SK-N-SH (cell line): ENCODE measurements at regions not wholly inside any gene's neighbourhood (a gene's known extent, or its start where the extent isn't known, plus 50 kb on each side); places are given as distances from the start of the nearest gene placed in this dataset.

Experiments used
- CTCF ChIA-PET: fragments of 300-600, 350-600 bp; formaldehyde crosslinking; extraction: SDS; loops from one replicate; lab custom pipeline; 2021; lab: Yijun Ruan, JAX
- POLR2A ChIA-PET: fragments of 350-600 bp; sonication (Branson Sonifier 250); formaldehyde crosslinking; extraction: SDS; loops from one replicate; lab custom pipeline; 2020; ENCODE audit warnings: antibody characterized with exemption, inconsistent platforms; lab: Yijun Ruan, JAX
- DNase-seq: peaks from one replicate; pipeline ENCODE4 v3.0.0; 2012
- H2AFZ ChIP-seq: fragments of 200-600 bp; sonication (generic); 2 replicates; pipeline ENCODE4 v1.8.1; 2016; ENCODE audit warnings: antibody characterized with exemption, mild to moderate bottlenecking, low read depth
- H3F3A ChIP-seq: fragments of 200-600 bp; sonication (generic); replicated peaks from 2 replicates; pipeline ENCODE3; 2016; ENCODE audit warnings: antibody characterized with exemption, mild to moderate bottlenecking; ENCODE audit not compliant: insufficient read depth
- H3K27ac ChIP-seq, 2 experiments: fragments of 200-500 bp in 1 of 2; fragments of 200-600 bp in 1 of 2; sonication (Bioruptor generic) in 1 of 2; sonication (generic), shearing (Covaris generic) in 1 of 2; 2 replicates each; pipeline versions ENCODE4 v1.5.1 to v1.6.1; 2014 to 2016; ENCODE audit warnings: low read depth in 2 of 2, inconsistent platforms in 1 of 2, low read length in 1 of 2, mild to moderate bottlenecking in 1 of 2, mixed read lengths in 1 of 2
- H3K27me3 ChIP-seq: fragments of 200-600 bp; sonication (generic), shearing (Covaris generic); 2 replicates; pipeline ENCODE4 v1.6.1; 2016; ENCODE audit warnings: mixed run types; ENCODE audit not compliant: insufficient read depth
- H3K36me3 ChIP-seq, 2 experiments: fragments of 200-500 bp in 1 of 2; fragments of 200-600 bp in 1 of 2; sonication (Bioruptor generic) in 1 of 2; sonication (generic) in 1 of 2; replicated peaks in 1 of 2; 2 replicates each; pipeline versions ENCODE3 to v1.5.1; 2014 to 2016; ENCODE audit warnings: low read length in 1 of 2, mild to moderate bottlenecking in 1 of 2; ENCODE audit not compliant: insufficient read depth in 2 of 2, control insufficient read depth in 1 of 2
- H3K4me1 ChIP-seq, 2 experiments: fragments of 200-500 bp in 1 of 2; fragments of 200-600 bp in 1 of 2; sonication (Bioruptor generic) in 1 of 2; sonication (generic), shearing (Covaris generic) in 1 of 2; 2 replicates each; pipeline versions ENCODE4 v1.5.1 to v1.6.1; 2014 to 2016; ENCODE audit warnings: low read depth in 1 of 2, low read length in 1 of 2, mixed run types in 1 of 2; ENCODE audit not compliant: insufficient read depth in 2 of 2, control insufficient read depth in 1 of 2
- H3K4me2 ChIP-seq: fragments of 200-600 bp; sonication (generic), shearing (Covaris generic); 2 replicates; pipeline ENCODE4 v1.6.1; 2017; ENCODE audit warnings: mixed run types
- H3K4me3 ChIP-seq, 2 experiments: fragments of 200-500 bp in 1 of 2; fragments of 200-600 bp in 1 of 2; sonication (Bioruptor generic) in 1 of 2; sonication (generic), shearing (Covaris generic) in 1 of 2; 2 replicates each; pipeline versions ENCODE4 v1.5.1 to v1.8.1; 2014 to 2016; ENCODE audit warnings: low read depth in 2 of 2, inconsistent platforms in 1 of 2, low read length in 1 of 2, mild to moderate bottlenecking in 1 of 2, mixed read lengths in 1 of 2, moderate library complexity in 1 of 2
- H3K79me2 ChIP-seq: fragments of 200-600 bp; sonication (generic); 2 replicates; pipeline ENCODE4 v1.8.1; 2017; ENCODE audit warnings: mild to moderate bottlenecking; ENCODE audit not compliant: insufficient read depth
- H3K9ac ChIP-seq: fragments of 200-600 bp; sonication (generic); 2 replicates; pipeline ENCODE4 v1.6.1; 2017; ENCODE audit warnings: mixed run types
- H3K9me2 ChIP-seq: fragments of 200-600 bp; sonication (generic); 2 replicates; pipeline ENCODE4 v1.6.1; 2017; ENCODE audit warnings: mixed run types
- H3K9me3 ChIP-seq: fragments of 200-600 bp; sonication (generic); 2 replicates; pipeline ENCODE4 v1.6.1; 2017; ENCODE audit warnings: mixed run types, mild to moderate bottlenecking, moderate library complexity
- H4K20me1 ChIP-seq: fragments of 200-600 bp; sonication (generic); 2 replicates; pipeline ENCODE4 v1.6.1; 2017; ENCODE audit warnings: mild to moderate bottlenecking, mixed run types; ENCODE audit not compliant: insufficient read depth
- ELF1 ChIP-seq: IDR thresholded peaks from 2 replicates; pipeline ENCODE4 v1.4.0; 2012
- EP300 ChIP-seq, 2 experiments: IDR thresholded peaks; 2 replicates each; pipeline versions ENCODE4 v1.4.0 to v1.6.1; 2012; ENCODE audit warnings: borderline replicate concordance in 1 of 2, low read depth in 1 of 2, low read length in 1 of 2
- EZH2phosphoT487 ChIP-seq: fragments of 200-600 bp; sonication (generic); IDR thresholded peaks from 2 replicates; pipeline ENCODE4 v1.6.1; 2017; ENCODE audit warnings: low read depth, mixed run types, mild to moderate bottlenecking, antibody characterized with exemption, moderate library complexity, borderline replicate concordance
- FOXM1 ChIP-seq: IDR thresholded peaks from 2 replicates; pipeline ENCODE4 v1.4.0; 2012; ENCODE audit warnings: low read depth, mild to moderate bottlenecking
- GABPA ChIP-seq: IDR thresholded peaks from 2 replicates; pipeline ENCODE4 v1.4.0; 2012; ENCODE audit warnings: low read depth, mild to moderate bottlenecking
- GATA2 ChIP-seq: sonication (generic); formaldehyde crosslinking; IDR thresholded peaks from 2 replicates; pipeline ENCODE4 v1.5.0; 2020; ENCODE audit warnings: mild to moderate bottlenecking, missing genetic modification reagents
- JUND ChIP-seq: IDR thresholded peaks from 2 replicates; pipeline ENCODE4 v1.4.0; 2012
- MAX ChIP-seq: IDR thresholded peaks from 2 replicates; pipeline ENCODE4 v1.4.0; 2012; ENCODE audit warnings: low read depth
- MEF2A ChIP-seq: IDR thresholded peaks from 2 replicates; pipeline ENCODE4 v1.4.0; 2012; ENCODE audit warnings: low read depth, borderline replicate concordance
- MXI1 ChIP-seq: IDR thresholded peaks from 2 replicates; pipeline ENCODE4 v1.6.1; 2012; ENCODE audit warnings: mild to moderate bottlenecking, low read depth, low read length, improper control_type of control experiment
- NFIC ChIP-seq: IDR thresholded peaks from 2 replicates; pipeline ENCODE4 v1.4.0; 2012; ENCODE audit warnings: borderline replicate concordance
- POLR2AphosphoS5 ChIP-seq: IDR thresholded peaks from 2 replicates; pipeline ENCODE4 v1.6.1; 2012; ENCODE audit warnings: low read depth, low read length
- RXRA ChIP-seq: IDR thresholded peaks from 2 replicates; pipeline ENCODE4 v1.4.0; 2012; ENCODE audit warnings: low read depth, mild to moderate bottlenecking, borderline replicate concordance
- SIN3A ChIP-seq: IDR thresholded peaks from 2 replicates; pipeline ENCODE4 v1.6.1; 2012; ENCODE audit warnings: low read depth, mild to moderate bottlenecking, low read length, moderate library complexity, borderline replicate concordance
- SMC3 ChIP-seq: IDR thresholded peaks from 2 replicates; pipeline ENCODE4 v1.6.1; 2012; ENCODE audit warnings: low read depth, low read length, improper control_type of control experiment
- TAF1 ChIP-seq: IDR thresholded peaks from 2 replicates; pipeline ENCODE4 v1.6.1; 2012; ENCODE audit warnings: low read depth, mild to moderate bottlenecking, low read length, moderate library complexity, borderline replicate concordance
- USF1 ChIP-seq: IDR thresholded peaks from 2 replicates; pipeline ENCODE4 v1.4.0; 2012; ENCODE audit warnings: low read depth, borderline replicate concordance
- WGBS: methylation state at CpG from one replicate; pipeline ENCODE4 v1.1.6; 2017; ENCODE audit warnings: low lambda C conversion rate; 5-methylcytosine and 5-hydroxymethylcytosine counted together
- TF ChIP-seq, protein P1 (sequence below): IDR thresholded peaks from 2 replicates; pipeline ENCODE4; 2012
- TF ChIP-seq, protein P2 (sequence below): fragments of 150-350 bp; IDR thresholded peaks from 2 replicates; pipeline ENCODE4 v1.6.1; 2016; ENCODE audit warnings: mild to moderate bottlenecking, low read depth, low read length

- no peaks in the 10 kb centered on the region for H3K36me3 ChIP-seq
- no peak overlapping the region for H3K9ac ChIP-seq
- TF ChIP-seq EP300 (IDR thresholded peaks at IDR 0.05; ENCODE audit: borderline replicate concordance in 1 of 2, low read depth in 1 of 2, low read length in 1 of 2) (no peak), MEF2A (no peak), JUND (no peak), NFIC (no peak), EZH2phosphoT487 (no peak), FOXM1 (no peak), SMC3 (no peak), MXI1 (no peak), MAX (no peak), SIN3A (no peak), GATA2 (CRISPR knock-in tag) (no peak), ELF1 (no peak), TAF1 (no peak), USF1 (no peak), GABPA (no peak), RXRA (no peak), POLR2AphosphoS5 (no peak)
- TF ChIP-seq, protein P1, sequence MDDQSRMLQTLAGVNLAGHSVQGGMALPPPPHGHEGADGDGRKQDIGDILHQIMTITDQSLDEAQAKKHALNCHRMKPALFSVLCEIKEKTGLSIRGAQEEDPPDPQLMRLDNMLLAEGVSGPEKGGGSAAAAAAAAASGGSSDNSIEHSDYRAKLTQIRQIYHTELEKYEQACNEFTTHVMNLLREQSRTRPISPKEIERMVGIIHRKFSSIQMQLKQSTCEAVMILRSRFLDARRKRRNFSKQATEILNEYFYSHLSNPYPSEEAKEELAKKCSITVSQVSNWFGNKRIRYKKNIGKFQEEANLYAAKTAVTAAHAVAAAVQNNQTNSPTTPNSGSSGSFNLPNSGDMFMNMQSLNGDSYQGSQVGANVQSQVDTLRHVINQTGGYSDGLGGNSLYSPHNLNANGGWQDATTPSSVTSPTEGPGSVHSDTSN, result no peak
- TF ChIP-seq, protein P2, sequence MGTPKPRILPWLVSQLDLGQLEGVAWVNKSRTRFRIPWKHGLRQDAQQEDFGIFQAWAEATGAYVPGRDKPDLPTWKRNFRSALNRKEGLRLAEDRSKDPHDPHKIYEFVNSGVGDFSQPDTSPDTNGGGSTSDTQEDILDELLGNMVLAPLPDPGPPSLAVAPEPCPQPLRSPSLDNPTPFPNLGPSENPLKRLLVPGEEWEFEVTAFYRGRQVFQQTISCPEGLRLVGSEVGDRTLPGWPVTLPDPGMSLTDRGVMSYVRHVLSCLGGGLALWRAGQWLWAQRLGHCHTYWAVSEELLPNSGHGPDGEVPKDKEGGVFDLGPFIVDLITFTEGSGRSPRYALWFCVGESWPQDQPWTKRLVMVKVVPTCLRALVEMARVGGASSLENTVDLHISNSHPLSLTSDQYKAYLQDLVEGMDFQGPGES, result no peak
- H3K27ac ChIP-seq, result no peak overlapping the region
- WGBS, result 38% methylated on average over 2 of the region's 2 CpGs
- H3K4me3 ChIP-seq, result no peak overlapping the region
- H4K20me1 ChIP-seq, result no peaks in the 10 kb centered on the region
- ChIA-PET POLR2A (no interaction called here), CTCF (interaction anchor here (1.3 kb wide), 1 partner anchor 20 kb away, joined by 3 read pairs; no protein-coding TSS in a partner anchor)
- H3K79me2 ChIP-seq, result no peaks in the 10 kb centered on the region
- no peak overlapping the region for H2AFZ ChIP-seq
- H3K9me3 ChIP-seq, result no peaks in the 10 kb centered on the region
- no peaks in the 10 kb centered on the region for H3K9me2 ChIP-seq
- no peaks in the 10 kb centered on the region for H3K4me1 ChIP-seq
- H3F3A ChIP-seq, result no peaks in the 10 kb centered on the region
- DNase-seq, result no peak
- H3K27me3 ChIP-seq, result no peaks in the 10 kb centered on the region
- no peak overlapping the region for H3K4me2 ChIP-seq
These were observed 1359.7 kb downstream of the FAM181B start for GRCh38 chr11:81373986-81374385.
